Muscle of back (tissue), 3 donors: ENCODE measurements at regions not wholly inside any gene's neighbourhood (a gene's known extent, or its start where the extent isn't known, plus 50 kb on each side); places are given as distances from the start of the nearest gene placed in this dataset.
"Not testable (repeated sequence)": the region's sequence is repeated elsewhere in the genome, so short reads cannot be mapped to it uniquely, and the experiment has no call there.

ENCODE experiments used
- DNase-seq, 3 donors: peaks; one replicate each; pipeline versions ENCODE4 v3.0.0 to v3.0.0-alpha.2; 2013

DNA sequence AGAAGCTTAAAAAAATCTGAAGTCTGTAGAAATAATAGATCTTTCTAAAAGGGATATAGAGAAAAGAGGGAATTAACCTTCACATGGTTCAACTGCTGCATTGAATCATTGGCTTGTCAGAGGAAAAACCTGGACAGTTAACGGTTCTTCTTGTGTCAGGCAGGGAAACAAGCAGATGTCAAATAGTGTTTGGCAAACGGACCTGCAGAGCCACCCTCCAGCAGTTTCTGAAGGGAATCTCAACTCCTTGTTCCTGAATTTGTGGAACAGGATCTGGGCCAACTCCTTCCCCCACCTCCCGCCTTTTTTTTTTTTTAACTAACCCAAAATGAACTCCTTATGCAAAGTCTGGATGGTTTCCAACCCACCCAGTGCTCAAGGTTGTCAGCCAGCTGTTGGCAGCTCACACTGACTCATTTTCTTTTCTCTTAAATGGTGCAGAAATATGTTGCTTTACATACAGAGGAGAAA lies 187.3 kb downstream of the CAND1 start:
- DNase-seq, result peak; percentile 50 to 88 (median 56)

DNA sequence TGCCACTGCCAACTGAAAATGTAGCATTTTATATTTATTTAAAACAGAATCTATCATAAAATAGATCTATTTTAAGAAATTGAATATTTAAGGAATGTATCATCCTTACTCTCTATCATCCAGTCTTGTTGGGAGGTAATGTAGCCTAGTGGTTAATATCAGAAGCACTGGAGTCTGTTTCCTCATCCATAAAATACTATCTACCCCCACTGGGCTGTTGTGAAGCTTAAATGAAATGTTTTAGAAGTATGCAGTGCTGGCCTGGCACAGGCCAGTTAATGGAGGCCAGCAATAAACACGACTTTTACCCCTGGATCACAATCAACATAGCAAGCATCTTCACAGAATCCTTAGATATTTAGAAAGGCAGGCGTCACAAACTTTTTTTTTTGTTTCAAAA lies 188.0 kb downstream of the CAND1 start:
- DNase-seq, result no peak

DNA sequence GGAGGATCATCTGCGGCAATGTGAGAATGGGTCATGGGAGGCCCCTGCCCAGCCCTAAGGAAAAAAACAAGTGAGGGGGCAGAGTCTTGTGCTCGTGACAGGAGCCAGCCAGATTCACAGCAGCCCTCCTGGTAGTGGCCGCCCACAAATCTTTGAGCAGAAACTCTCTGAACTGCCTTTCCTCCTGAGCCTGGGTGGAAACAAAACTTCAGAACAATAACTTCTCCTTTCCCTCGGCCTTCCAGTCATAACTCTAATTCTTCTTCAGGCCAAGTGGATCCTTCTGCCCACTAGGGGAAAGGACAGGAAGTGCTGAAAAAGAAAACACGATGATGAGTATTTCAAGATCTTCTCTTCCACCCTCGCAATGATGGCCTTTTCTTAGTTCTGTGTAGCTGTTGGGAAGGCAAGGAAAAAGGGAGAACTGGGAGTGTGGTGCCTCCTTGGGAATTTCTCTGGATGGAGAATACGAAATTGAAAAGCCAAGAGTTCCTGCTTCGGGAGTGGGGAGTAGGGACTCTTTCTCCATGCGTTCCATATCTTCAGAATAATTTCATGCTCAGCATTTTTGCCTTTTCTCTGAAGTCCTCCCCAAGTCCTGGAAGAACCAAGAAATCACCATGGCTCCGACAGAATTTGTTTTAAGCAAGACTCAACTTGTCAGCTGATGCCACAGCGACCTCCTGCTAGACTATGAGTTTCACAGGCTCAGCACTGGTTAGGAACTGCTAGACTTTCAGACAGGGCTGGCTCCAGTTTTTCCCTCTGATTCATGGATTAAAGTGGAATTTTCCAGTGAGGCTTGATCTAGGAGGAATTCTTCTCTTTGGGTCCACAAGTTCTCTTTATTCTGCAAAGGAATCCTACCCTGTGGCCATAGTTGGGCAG lies 188.9 kb downstream of the CAND1 start:
- peak in 1 of 3 donors; percentile 34 for DNase-seq

DNA sequence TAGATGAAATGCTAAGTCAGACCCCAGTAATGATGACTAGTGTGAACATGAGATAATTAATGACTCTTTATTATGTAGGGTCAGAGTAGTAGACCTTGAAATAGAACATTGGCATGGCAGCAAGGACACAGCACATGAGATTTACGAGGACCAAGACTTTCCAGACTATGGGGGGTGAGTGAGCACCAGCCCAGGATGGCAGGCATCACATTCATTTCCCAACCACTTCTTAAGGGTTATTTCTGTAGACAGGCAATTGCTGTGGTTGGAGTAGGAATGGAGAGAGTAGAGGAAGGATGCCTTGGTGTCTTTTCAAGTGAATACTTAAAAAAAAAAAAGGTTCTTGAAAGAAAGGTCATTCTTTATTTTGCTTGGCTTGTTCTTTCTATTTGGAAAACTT lies 189.4 kb upstream of the DYRK2 start:
- DNase-seq, result no peak

DNA sequence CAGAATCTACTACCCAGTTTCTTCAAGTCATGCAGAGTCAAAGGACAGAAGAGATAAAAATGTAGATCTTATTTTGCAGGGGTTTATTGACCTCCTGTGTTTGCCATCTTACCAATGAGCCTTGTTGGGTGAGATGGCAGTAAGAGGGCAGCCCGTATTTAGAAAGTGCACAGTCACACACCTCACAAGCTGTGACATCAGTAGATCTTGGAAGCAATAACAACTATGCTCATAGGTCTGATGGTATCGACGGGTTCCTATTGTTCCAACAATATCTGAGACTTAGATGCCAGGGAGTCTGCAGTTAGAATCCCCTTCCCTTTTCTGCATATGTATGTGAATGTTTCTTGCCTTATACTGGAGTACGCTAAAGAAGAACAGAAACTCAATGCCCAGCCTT lies 189.0 kb upstream of the DYRK2 start:
- DNase-seq, result no peak

DNA sequence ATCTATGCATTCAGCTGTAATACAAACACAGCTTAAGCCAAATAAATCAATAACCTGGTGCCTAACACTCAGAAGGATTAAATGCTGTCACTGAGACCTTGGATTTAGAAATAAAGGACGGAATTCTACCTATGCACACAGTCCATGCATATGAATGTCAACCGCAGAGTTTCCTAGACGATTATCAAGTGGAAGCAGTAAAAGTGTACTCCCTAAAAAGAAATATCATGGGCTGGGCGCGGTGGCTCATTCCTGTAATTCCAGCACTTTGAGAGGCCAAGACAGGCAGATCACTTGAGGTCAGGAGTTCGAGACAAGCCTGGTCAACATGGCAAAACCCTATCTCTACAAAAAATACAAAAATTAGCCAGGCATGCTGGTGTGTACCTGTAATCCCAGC lies 188.2 kb upstream of the DYRK2 start:
- DNase-seq, result no peak

DNA sequence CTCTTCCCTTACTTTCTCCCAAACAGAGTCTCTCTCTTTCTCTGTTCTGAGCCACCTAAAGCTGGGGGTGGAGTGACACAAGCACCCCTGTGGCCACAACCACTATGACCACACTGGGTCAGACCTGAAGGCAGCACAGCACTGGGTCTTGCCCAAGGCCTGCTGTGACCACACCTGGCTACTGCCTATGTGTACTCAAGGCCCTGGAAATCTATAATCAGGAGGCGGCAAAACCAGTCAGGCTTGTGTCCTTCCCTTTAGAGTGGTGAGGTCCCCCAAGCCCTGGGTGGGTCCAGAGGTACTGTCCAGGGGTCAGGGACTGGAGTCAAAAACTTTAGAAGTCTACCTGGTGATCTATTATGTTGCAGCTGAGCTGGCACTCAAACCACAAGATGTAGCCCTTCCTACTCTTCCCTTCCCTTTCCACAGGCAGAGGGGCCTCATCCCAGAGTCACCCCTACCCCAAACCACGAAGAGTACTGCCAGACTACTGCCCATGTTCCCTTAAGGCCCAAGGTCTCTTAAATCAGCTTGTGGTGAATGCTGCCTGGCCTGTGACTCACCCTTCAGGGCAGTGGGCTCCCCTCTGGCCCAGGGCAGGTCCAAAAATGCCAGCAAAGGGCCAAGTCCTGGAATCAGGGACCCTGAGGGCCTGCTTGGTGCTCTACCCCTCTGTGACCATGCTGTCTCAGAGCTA lies 179.8 kb upstream of the DYRK2 start:
- no peak for DNase-seq

DNA sequence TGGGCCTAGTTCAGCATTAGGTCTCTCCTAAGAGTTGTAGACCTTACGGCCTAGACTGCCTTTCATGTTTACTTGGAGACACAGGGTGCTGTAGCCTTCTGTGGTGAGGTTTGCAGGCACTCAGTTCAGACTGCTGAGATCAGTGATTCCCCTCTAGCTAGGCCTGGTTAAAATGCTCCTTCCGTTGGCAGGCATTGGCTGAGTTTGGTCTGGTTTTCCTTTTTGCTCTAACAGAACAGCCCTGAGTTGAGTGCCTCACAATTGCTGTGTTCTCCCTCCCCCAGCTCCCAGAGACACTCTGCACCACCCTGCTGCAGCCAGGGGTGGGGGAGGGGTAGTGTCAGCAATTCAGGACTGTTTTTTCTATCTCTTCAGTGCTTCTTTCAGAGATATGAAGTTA lies 178.9 kb upstream of the DYRK2 start:
- peak in 1 of 3 donors; percentile 29 for DNase-seq

DNA sequence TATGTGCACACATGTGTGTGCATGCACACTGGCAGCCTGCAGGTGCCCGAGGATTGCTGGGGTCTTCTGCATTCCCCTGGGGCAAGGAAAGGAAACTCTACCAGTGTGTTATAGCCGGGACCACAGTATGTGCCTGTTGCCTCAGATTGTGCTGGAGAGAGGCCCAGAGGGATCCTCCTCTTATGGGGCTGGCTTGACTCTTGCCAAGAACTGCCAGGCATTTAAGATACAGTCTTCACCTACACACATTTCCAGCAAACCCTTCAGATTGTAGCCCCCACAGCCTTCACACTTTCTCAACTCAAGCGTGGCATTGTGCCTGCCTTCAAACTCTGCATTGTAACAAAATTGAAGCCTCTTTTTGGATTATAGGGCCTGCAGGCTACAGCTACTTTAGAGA lies 176.7 kb upstream of the DYRK2 start:
- peak in 1 of 3 donors; percentile 19 for DNase-seq

DNA sequence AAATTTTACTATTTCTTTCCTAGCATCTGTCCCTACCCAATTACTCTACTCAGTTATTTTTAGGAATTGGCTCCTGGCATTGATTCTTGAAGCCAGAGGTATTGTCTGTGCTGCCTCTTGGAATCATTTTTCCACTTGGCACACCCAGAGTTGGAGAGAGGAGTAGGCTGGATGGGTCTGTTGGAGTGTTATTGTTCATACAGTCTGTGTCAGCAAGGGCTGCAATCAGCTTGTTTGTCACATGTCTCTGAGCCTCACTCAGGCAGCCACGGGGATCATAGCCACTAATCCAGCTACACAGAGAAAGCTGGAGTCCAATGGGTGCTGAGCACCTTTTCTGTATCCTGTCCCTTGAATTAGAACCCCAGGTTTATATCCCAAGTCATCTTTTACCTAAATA lies 176.0 kb upstream of the DYRK2 start:
- DNase-seq, result peak in 2 of 3 donors; percentile 59 to 68

DNA sequence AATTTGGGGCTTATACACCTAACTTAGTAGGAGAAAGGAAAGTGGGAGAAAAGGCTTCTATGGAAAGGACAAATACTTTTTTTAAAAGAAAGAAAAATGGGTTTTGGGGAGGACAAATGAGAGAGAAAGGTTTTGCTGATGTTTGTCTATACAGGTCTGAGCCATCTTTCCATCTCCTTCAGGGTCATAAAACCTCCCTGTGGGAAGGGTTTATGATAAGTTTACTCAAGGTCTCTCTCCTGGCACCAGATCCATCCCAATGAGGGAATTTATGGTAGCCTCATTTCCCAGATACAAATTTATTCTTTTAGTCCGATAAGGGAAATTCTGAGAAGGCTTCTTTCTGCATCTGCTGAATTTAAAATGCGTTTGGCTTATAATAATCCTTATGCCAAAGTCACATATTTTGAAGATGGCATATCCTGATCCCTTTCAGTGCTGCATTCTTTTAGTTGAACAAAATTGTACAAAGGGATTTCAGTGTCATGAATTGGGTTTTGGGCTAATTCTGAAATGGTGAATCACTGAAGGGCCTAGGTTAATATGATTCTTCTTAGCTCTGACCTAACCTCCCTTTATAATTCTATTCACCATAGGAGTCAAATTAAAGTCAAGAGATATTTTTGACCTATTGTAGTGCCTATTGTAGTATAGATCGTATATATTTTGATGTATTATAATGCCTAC lies 173.5 kb upstream of the DYRK2 start:
- DNase-seq, result no peak

DNA sequence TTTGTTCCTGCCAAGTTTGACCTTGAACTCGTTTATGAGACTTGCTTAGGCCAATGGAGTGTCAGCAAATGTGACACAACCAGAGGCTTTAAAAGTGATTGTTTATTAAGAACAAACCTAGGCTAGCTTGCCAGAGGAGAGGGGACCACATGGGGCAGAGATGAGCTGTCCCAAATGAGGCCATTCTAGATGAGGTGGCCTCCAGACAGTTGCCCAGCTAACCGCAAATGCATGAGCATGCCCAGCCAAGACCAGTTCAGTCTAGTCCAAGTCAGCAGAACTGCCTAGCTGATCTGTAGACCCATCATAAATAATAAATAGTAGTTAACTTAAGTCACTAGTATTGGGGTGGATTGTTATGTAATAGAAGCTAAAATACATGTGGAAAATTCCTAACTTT lies 172.8 kb upstream of the DYRK2 start:
- DNase-seq, result no peak

DNA sequence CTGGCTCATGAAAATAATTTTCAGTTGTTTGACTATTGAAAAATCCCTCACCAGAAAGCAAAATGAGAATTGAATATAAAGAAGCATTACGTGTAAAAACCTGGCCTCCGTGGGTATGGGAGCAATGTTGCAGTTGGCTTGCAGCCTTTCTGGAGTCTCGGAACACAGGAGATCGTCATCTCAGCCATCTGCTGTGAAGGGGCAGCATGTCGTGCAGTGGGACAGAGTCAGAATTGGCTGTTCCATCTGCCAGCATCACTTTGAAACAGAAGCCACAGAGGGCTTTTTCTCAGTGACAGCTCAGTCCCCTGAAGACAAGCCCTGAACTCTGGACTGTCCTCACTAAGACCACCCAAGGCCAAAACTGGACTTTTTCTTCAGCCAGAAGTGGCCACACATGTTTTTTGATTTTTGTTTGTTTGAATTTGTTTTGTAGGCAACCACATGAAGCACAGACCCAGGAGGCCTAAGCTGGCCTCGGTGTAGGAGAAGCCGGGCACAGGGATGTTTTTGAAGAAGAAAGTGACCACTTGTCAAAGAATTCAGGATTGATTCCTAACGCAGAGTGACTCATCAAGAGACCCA lies 170.8 kb upstream of the DYRK2 start:
- no peak for DNase-seq

DNA sequence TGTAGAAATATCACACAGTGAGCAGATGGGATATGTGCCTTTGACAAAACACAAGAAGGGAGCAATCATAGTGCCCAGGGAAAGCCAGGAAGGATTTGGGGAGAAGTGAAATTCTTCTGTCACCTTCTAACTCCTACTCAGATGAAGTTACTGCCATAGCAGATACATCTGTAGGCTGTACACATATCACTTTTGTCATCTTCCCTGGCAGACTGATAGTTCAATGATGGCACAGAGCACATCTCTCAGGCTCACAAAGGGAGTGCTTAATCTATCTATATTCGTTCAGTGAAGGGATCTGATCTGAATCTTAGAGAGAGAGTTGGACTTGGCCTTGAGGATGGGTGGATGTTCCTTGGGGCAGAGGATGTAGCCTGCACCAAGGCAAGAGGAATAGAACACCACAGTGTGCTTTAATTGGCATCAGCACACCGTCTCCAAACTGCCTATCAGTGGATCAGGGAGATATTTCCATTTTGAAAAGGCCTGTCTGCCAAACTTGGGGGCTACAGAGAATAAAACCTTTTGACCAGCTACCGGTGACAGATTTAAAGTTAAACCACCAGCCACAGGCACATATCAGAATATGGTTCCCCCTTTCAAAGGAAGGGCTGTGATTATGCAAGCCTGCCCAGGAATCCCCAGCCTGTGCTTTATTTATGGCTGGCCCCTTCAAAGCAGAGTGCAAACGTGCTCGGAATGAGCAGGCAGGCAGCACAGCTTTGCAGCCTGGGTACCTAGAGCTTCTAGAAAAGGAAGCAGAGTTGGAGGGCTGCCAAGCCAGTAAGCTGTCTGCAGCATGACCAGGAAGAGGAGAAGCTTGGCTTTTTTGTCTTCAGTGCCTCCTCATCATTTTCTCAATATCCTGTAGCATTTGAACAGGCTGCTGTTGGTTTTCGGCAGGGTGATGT lies 165.5 kb upstream of the DYRK2 start:
- peak; percentile 54 to 74 (median 64) for DNase-seq

DNA sequence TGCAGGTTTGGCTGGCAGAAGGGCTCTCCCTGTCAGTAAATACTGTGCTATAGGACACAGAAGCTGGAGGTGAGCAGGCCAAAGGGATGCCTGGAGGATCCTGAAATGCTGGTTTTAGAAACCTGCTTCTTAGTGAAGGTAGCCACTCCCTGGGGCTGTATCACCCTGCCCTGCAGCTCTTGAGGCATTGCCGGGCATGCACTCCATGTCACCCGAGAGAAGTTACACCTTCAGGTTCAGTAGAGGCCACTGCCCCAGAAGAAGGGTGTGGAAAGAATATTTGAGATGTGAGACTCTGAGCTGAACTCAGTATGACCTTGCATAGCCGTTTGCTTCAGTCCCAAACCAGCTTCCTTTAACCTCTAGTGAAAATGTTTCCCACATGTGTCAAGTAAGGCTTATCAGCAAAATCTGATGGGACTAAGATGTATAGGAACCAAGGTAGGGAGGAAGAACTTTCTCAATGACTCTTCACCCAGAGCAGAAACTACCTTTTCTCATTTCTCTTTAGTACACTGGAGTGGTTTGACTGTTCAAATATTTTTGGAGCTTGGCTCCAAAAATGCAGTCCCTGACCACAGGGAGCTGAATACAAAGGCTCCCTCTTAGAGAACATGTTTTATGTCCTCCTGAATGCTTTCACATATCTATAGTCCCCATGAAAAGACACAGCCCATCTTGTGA lies 164.5 kb upstream of the DYRK2 start:
- no peak for DNase-seq

DNA sequence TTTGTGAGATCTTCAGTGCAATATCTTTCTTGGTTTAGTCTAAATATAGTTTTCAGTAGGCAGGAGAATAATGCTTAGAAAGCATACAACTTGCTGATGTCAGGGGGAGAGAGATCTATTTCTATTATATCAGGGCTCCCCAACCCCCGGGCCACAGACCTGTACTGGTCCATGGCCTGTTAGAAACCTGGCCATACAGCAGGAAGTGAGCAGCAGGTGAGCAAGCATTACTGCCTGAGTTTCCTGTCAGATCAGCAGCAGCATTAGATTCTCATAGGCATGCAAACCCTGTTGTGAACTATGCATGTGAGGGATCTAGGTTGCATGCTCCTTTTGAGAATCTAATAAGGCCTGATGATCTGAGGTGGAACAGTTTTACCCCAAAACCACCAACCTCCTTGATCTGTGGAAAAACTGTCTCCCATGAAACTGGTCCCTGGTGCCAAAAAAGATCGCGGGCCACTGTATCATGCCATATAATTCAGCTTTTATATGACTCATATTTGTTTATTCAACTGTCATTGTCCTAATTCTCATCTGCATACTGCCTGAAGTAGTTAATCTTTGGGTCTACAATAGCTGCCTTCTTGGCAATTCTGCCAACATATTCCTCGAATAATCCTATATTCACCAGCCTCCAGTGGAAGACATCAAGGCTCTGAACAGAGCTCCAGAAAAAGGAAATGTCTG lies 163.6 kb upstream of the DYRK2 start:
- DNase-seq, result no peak

DNA sequence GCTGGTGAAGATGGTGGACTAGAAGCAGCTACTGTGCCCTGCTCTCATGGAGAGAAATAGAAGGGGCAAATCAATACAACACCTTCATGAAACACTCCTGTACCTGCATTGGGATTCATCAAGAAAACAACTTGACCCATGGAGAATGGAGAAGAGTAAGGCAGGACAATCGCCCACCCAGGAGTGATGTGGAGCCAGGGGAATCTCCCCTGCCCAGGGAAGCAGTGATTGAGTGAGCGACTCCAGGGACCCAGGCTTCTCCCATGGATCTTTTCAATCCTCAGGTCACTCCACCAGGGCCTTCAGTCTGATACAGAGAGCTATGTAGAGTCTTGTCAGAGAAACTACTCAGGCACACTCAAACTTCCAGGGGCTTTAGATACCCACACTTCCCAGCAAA lies 161.9 kb upstream of the DYRK2 start:
- no peak for DNase-seq

DNA sequence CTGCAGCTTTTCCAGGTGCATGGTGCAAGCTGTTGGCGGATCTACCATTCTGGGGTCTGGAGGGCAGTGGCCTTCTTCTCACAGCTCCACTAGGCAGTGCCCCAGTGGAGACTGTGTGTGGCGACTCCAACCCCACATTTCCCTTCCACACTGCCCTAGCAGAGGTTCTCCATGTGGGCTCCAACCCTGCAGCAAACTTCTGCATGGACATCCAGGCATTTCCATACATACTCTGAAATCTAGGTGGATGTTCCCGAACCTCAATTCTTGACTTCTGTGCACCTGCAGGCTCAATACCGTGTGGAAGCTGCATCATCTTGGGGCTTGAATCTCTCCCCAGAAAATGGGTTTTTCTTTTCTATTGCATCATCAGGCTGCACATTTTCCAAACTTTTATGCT lies 160.2 kb upstream of the DYRK2 start:
- DNase-seq, result not testable (repeated sequence)

DNA sequence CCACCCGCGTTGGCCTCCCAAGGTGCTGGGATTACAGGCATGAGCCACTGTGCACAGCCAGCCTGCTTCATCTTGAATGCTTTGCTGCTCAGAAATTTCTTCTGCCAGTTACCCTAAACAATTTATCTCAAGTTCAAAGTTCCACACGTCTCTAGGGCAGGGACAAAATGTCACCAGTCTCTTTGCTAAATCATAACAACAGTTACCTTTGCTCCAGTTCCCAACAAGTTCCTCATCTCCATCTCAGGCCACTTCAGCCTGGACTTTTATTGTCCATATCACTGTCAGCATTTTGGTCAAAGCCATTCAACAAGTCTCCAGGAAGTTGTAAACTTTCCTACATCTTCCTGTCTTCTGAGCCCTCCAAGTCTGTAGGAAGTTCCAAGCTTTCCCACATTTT lies 159.5 kb upstream of the DYRK2 start:
- DNase-seq, result no peak

DNA sequence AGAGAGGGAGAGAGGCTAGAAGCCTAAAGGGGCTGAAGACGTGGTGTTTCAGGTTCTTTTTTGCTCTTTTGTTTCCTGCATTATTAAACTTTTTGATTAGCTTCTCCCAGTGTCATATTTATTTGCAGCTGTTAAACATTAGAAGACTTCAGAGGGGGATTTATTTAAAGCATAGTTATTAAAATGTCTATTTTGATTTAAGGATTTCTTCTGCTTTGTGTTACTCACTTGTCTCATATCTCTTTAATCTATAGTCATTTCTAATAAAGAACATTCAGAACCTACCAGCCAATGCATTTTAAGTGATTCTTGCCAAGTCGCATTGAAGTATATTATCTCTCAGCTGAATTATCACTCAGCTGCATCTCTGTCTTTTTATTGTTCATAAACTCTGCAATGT lies 152.0 kb upstream of the DYRK2 start:
- DNase-seq, result no peak
